22Rv1 (cell line): ENCODE measurements at regions not wholly inside any gene's neighbourhood (a gene's known extent, or its start where the extent isn't known, plus 50 kb on each side); places are given as distances from the start of the nearest gene placed in this dataset.

Experiments used
- H3K27ac ChIP-seq: fragments of 450-650 bp; 2 replicates; pipeline ENCODE4 v1.5.1; 2017
- ZFX ChIP-seq: fragments of 450-650 bp; IDR thresholded peaks from 2 replicates; pipeline ENCODE4 v1.6.1; 2017; ENCODE audit warnings: antibody characterized with exemption, borderline replicate concordance
- TF ChIP-seq, protein P1 (sequence below): fragments of 450-650 bp; IDR thresholded peaks from 2 replicates; pipeline ENCODE4 v1.5.1; 2017; ENCODE audit warnings: mild to moderate bottlenecking

DNA sequence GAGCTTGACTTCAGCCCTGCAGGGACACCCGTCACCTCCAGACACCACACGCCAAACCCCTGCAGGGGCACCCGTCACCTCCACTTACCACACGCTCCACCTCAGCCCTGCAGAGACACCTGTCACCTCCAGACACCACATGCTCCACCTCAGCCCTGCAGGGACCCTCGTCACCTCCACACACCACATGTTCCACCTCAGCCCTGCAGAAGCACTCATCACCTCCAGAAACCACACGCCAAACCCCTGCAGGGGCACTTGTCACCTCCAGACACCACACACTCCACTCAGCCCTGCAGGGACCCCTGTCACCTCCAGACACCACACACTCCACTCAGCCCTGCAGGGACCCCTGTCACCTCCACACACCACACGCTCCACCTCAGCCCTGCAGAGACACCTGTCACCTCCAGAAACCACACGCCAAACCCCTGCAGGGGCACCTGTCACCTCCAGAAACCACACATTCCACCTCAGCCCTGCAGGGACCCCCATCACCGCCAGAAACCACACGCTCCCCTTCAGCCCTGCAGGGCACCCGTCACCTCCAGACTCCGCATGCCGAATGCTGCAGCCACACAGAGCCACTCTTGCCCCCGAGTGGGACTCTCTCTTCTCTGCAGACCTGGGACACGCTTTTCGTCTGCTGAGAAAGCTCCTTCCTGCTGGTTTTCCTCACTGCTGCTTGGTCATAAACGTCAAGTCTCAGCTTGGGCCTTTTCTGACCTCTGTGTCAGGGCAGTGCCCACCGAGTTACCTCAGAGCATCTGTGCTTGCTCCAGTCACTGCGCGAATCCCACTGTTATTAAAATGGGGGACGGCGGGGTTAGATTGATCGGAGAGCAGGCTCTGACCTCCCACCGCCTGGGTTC lies 77.5 kb upstream of the SALL3 start:
- H3K27ac ChIP-seq, result no peak overlapping the region
- TF ChIP-seq, protein P1, sequence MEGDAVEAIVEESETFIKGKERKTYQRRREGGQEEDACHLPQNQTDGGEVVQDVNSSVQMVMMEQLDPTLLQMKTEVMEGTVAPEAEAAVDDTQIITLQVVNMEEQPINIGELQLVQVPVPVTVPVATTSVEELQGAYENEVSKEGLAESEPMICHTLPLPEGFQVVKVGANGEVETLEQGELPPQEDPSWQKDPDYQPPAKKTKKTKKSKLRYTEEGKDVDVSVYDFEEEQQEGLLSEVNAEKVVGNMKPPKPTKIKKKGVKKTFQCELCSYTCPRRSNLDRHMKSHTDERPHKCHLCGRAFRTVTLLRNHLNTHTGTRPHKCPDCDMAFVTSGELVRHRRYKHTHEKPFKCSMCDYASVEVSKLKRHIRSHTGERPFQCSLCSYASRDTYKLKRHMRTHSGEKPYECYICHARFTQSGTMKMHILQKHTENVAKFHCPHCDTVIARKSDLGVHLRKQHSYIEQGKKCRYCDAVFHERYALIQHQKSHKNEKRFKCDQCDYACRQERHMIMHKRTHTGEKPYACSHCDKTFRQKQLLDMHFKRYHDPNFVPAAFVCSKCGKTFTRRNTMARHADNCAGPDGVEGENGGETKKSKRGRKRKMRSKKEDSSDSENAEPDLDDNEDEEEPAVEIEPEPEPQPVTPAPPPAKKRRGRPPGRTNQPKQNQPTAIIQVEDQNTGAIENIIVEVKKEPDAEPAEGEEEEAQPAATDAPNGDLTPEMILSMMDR, result no peak
- TF ChIP-seq ZFX, result no peak

DNA sequence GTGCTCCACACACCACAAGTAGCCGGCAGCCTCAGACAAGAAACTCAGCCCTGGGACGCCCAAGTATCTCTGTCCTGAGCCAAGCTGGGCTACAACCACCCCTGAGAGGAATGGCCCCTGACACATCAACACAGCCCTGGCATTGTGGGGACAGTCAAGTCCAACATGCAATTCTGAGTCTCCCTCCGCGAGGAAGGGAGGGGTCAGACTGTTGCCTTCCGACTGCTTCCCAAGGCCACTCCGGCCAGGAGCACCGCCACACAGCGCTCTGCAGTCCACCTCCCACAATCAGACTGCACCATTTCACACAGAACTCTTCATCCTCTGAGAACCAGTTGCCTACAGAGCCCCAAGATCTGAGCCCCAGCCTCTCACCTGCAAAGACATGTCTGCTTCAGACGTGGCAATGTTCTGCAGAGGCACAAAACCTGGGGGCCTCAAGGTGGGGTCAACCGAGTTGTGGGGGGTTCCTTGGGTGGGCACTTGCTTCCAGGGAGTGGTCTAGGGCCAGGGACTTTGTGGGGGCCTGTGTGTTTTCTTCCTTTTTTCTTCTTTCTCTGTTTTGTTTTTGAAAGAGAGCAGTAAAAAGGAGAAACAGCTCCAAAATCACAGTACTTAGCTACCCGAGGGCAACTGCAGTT lies 76.7 kb upstream of the SALL3 start:
- TF ChIP-seq ZFX, result no peak
- TF ChIP-seq, protein P1, result no peak
- no peak overlapping the region for H3K27ac ChIP-seq

DNA sequence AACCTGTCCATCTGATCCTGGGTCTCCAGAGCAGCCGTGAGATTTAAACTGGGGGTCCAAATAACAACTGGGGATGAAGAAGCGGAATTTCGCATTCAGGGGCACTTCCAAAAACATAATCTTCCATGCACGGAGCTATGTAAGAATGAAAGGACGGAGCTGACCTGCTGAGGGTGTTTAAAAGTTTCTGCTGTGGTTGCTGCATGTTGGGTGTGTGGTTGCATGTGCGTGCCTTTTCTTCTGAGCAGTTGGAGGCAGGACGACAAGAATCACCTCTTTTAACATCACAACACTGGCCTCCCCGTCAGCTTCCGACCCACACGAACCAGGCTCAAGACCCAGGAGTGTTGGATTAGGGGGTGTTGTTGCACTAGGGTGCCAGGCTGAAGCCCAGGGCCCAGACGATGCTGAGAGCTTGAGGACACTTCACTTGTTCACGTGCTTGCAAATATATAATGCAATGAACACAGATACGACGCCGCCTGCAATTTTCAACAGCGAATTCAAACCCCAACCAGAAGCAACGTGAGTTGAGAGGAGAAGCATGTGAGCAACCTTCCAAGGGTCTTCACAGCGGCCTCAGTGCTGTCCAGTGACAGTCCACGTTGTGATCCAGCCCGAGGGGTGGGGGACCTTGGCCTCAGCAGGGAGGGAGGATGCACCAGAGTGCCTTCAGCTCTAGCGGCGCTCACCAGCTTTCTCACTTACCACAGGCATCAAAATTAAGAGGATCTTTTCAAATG lies 76.0 kb upstream of the SALL3 start:
- TF ChIP-seq, protein P1, result no peak
- TF ChIP-seq ZFX, result no peak
- H3K27ac ChIP-seq, result no peak overlapping the region

DNA sequence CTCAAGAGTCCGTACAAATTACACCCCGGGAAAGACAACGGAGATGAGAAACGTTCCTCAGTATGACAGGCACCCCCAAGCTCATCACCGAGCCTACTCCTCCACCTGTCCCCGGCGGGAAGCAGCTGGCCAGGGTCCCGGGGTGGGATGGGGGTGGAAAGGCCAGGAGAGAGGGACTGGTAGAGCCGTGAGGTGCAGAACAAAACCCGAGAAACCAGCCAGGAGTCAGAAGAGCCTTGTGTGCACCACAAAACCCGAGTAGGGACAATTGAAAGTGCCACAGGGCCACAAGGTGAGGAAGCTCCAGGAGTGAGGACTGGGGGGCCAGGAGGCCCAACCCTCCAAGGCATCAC lies 75.5 kb upstream of the SALL3 start:
- H3K27ac ChIP-seq, result no peak overlapping the region
- TF ChIP-seq, protein P1, result no peak
- no peak for TF ChIP-seq ZFX

DNA sequence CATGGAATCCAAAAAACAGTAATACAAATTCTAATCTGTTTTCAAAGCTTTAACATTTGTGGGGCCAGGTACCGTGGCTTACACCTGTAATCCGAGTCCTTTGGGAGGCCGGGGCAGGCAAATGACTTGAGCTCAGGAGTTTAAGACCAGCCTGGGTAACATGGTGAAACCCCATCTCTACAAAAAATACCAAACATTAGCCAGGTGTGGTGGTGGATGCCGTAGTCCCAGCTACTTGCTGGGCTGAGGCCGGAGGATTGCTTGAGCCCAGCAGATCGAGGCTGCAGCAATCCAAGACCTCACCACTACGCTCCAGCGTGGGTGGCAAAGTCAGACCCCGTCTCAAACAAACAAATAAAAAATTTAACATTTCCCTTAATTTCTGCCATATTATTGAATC lies 74.3 kb upstream of the SALL3 start:
- H3K27ac ChIP-seq, result no peak overlapping the region
- TF ChIP-seq, protein P1, result no peak
- TF ChIP-seq ZFX, result no peak

DNA sequence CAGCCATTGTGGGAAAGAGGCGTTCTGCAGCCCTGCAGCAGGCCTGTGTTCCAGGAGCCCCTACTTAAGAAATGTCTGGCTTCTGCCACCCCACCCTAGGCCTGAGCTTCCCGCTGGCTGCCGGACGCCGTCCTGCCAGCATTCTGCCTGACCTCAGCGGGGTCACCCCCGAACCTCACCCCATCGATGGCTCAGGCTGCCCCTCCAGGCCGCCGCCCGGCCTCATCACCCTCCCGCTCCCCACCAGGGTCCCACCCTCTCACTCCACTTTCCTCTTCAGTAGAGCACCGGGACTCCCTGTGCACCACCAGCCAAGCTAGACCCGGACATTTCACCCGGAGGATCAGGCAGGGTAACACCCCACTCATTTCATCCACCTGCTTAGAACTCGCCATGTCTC lies 73.6 kb upstream of the SALL3 start:
- H3K27ac ChIP-seq, result no peak overlapping the region
- TF ChIP-seq ZFX, result no peak
- TF ChIP-seq, protein P1, result no peak
